ENCODE measurements at regions not wholly inside any gene's neighbourhood (a gene's known extent, or its start where the extent isn't known, plus 50 kb on each side); places are given as distances from the start of the nearest gene placed in this dataset.

DNA sequence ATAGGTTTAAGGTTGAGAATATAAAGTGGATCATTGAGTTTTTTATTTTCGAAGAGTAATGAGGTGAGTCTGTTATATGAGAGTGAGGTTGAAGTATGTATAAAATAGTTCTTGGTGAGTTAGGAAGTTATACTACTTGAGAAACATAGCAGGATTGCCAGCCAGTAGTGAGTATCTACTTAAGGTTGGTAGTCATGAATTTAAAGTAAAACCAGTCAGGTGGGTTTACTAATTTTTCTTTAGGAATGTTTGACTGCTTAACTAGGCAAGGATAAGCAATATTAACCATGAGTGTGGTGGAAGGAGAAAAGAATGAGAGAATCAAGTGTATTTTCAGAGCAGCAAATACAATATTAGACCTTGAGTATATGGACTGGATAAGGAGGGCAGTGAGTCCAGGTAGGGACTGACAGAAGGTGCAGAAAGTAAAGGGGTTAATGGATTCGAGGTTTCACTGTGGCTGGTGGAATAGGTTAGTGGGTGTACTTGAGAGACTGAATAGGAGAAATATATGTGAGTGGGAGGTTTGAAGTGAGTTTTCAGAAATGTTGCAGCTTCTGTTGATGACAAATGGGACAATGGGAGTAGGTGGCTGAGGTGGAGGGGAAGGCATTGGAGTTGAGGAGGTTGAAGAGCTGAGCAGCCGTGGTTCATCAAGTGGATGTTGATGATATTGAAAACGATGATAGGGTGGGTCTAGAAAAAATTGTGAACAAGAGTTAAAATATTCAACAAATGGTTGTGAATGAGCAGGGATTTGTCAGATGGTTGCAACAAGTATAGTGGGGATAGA is 232.5 kb upstream of the ASCC3 start:
- TF ChIP-seq GATA2 (IDR thresholded peaks at IDR 0.05; ENCODE audit: low read depth, low read length), result no peak
- TF ChIP-seq GATA3 (IDR thresholded peaks at IDR 0.05; ENCODE audit: low read depth, low read length), result no peak

DNA sequence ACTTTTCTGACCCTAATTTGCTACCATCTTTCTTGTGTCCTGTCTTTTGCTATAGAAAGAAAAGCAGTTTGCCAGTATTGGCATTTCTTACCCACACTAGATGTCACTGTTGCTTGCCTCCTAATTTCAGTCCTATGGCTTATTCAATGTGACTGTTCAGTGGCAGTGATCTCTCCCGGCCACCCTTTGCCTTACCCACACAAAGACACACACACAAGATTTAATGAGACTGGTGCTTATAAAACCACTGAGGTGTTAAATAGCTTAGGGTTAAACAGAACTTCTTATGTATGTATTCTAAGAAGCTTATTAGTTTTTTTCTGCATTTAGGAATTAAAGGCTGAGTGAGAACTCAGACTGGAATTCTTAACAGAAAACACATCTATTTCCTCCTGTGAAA is 233.6 kb upstream of the ASCC3 start:
- TF ChIP-seq GATA2 (IDR thresholded peaks at IDR 0.05; ENCODE audit: low read depth, low read length), result no peak
- TF ChIP-seq GATA3 (IDR thresholded peaks at IDR 0.05; ENCODE audit: low read depth, low read length), result no peak

DNA sequence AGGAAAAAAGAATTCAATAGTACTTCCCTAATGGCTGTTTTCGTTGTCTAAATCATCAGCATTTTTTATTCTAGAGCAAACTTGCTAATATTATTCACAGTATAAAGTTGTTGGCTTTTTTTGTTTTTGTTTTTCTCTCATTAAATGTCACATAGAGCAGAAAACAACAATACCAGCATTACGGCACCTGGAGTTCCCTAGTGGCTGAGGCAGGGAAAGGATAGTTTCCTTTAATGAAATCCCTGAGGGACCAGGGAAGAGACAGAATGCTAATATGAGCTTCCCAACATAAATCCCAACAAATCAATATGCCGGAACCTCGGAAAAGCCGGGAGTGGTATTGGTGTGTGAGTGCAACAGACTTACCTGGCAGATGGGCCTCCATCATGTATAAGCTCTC is 235.2 kb upstream of the ASCC3 start:
- TF ChIP-seq GATA2 (IDR thresholded peaks at IDR 0.05; ENCODE audit: low read depth, low read length), result no peak
- TF ChIP-seq GATA3 (IDR thresholded peaks at IDR 0.05; ENCODE audit: low read depth, low read length), result no peak

DNA sequence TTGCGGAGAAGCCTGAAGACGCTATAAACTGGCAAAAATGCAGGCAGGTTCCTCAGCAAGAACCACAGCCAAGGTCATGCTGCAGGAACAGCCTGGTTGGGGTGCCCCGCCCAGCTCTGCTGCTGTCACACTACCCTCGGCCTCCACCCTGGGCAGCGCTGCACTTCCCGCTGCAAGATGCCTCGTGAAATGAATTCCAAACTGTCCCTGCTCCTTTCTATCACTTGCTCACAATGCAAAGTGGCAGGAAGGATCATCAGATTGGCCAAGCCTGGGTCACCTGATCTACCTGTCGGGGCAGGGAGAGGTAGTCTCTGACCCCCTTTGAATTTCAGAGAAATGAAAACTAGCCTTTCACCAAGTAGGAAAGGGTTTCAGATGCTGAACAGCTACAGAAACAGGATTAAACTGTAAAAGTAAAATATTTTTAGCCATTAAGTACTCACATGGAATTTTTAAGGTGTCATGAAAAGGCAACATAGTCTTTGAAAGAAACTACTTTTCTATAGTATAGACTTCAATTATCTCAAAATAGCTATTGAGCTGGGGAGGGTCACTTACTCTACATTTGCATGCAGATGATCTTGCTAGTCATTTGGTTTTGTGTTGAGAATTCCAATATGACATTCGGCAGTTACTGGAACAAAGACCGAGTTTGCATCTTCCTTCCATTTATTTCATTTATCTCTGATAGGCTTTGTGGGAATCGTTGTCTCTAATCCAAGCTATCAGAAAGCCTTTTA is 236.4 kb upstream of the ASCC3 start:
- TF ChIP-seq GATA2 (IDR thresholded peaks at IDR 0.05; ENCODE audit: low read depth, low read length) (no peak), GATA3 (IDR thresholded peaks at IDR 0.05; ENCODE audit: low read depth, low read length) (no peak)

DNA sequence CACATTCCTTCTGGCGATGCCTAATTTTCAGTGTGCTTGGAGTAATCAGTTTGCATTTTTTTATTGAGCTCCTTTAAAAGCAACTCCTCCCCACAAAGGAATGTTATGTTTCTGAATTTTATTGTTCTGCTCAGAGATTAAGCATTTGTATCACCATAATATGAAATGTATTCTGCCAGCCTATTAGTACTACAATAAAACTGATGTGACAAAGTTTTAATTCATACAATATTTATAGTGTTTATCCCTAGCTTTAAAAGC is 236.9 kb upstream of the ASCC3 start:
- TF ChIP-seq GATA2 (IDR thresholded peaks at IDR 0.05; ENCODE audit: low read depth, low read length) (no peak), GATA3 (IDR thresholded peaks at IDR 0.05; ENCODE audit: low read depth, low read length) (no peak)

DNA sequence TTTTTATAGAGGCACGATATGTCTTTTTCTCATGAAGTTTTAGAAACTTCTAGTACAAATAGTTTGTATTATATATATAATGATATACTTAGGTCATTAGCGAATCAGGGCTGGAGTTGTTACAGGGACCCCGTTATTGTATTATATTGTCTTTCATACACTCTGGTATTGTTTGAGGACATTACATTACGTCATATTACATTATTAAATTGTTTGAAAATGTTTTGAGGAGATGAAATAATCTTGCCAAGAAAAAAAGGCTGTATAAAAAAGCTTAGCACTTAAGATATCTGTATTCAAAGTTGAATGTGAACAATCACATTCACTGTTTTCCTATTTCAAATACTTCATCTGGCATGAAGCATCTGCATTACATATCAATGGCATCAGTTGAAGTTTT is 239.6 kb upstream of the ASCC3 start:
- TF ChIP-seq GATA2 (IDR thresholded peaks at IDR 0.05; ENCODE audit: low read depth, low read length) (no peak), GATA3 (IDR thresholded peaks at IDR 0.05; ENCODE audit: low read depth, low read length) (no peak)

DNA sequence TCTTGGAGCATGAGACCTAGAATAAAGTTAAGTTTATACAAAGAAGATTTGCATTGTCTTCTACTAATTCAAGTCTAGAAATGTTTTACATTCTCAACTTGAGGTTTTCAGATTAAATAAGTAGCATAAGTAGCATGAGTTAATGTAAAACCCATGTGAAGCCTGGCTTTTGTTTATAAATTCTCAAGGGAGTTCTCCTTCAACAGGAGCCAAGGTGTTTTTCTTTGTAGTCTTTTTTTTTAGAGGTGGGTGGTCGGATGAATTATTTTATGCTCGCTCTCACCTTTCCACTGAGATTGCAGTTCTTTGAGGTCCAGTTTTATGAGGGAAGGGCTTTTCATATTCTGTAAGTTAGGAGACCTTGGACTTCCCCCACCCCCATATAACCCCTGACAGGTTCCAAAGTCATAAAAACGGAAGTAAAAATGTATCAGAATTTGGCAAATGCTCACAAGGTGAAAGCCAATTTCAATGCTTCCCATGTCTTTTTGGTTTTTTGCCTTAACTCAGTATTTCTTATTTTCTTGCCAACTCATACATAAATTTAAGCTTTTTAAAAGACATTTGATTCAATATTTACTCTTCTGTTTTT is 244.3 kb upstream of the ASCC3 start:
- no peak for TF ChIP-seq GATA2 (IDR thresholded peaks at IDR 0.05; ENCODE audit: low read depth, low read length)
- TF ChIP-seq GATA3 (IDR thresholded peaks at IDR 0.05; ENCODE audit: low read depth, low read length), result no peak

DNA sequence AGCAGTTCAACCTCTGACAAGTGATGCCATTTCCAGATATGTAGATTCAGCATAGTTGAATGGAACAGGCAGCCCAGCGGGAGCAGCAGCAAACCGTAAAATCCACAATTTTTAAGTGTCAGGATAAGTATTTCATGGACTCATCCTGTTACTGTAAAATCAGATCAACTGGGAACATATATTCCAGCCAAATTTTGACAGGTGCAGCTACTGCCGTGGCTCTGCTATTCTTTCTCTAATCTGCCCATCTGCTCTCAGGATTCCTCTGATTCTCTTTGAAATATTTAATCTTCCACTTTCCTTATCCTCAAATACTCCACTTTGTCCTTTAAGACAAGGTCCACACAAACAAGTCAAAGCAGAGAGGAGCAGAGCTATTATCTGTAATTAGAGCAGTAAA is 245.4 kb upstream of the ASCC3 start:
- no peak for TF ChIP-seq GATA3 (IDR thresholded peaks at IDR 0.05; ENCODE audit: low read depth, low read length)
- no peak for TF ChIP-seq GATA2 (IDR thresholded peaks at IDR 0.05; ENCODE audit: low read depth, low read length)

DNA sequence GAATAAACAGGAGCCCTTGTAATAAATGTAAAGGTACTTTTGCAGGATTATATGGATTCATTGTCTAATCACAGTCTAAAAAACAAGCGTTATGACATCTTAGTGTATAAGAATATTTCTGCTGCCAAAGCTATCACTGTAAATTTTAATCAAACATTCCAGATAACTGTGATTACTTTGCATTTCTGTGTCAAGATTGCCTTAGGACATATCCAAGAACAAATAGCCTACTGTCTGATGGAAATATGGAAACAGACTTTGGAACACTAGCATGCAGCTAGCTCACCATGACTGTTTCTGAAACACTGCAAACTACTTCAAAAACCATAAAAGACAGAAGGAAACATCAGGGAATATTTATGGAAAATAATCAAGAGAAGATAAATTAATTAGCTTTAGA is 248.7 kb upstream of the ASCC3 start:
- TF ChIP-seq GATA2 (IDR thresholded peaks at IDR 0.05; ENCODE audit: low read depth, low read length), result no peak
- no peak for TF ChIP-seq GATA3 (IDR thresholded peaks at IDR 0.05; ENCODE audit: low read depth, low read length)

DNA sequence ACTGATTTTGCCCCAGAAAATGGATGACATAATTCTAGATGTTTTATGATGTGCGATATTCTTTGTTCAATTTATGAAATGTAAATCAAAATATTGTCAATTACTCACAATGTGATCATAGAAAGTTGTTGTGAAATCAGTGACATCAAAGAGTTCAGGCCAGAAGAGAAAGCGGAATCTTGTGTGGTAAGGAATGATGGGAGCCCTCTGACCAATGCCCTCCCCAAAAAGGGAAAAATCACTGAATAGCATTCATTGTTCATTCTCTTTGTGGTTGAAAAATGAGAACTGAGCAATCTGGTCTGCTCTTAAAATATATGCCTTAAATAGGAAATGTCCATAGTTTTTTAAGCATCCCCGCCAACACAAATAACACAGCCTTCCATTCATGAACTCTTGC is 247.1 kb upstream of the GRIK2 start:
- TF ChIP-seq GATA3 (IDR thresholded peaks at IDR 0.05; ENCODE audit: low read depth, low read length), result no peak
- no peak for TF ChIP-seq GATA2 (IDR thresholded peaks at IDR 0.05; ENCODE audit: low read depth, low read length)

DNA sequence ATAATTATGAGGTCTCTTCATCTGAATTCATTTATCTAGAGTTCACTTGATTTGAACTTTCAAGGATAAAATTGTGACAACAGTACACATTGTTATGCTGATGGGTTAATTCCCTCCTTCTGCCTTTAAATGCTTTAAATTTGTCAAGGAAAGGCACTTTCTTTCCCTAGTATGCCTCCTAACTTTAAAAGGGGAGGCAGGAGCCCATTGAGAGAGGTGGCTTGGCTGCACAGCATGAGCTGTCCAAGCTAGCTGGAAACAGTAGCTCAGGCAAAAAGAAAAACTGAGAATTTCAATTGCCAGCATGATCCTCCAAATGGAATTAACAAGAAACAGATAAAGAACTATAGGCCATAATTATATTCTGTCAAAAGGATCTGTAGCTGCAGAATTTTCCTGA is 243.3 kb upstream of the GRIK2 start:
- TF ChIP-seq GATA3 (IDR thresholded peaks at IDR 0.05; ENCODE audit: low read depth, low read length) (no peak), GATA2 (IDR thresholded peaks at IDR 0.05; ENCODE audit: low read depth, low read length) (no peak)

DNA sequence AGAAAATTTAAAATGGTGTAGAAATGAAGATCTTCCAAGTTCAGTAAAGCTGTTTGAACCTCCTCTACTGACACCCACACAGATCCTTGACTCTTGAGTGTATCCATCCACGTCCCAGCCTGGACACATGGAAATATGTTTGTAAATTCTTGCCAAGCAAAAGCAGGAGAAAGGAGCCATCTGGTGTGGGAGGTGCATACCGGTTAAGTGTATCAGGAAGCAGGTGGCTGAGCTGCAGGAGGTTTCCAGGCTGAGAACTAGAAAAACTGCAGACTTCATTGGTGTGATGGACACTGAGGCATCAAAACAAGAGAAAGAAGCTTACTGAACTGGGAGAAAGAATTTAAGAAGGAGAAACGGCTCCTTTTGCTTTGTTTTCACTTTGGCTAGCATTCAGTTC is 229.9 kb upstream of the GRIK2 start:
- TF ChIP-seq GATA2 (IDR thresholded peaks at IDR 0.05; ENCODE audit: low read depth, low read length), result no peak
- TF ChIP-seq GATA3 (IDR thresholded peaks at IDR 0.05; ENCODE audit: low read depth, low read length), result no peak

DNA sequence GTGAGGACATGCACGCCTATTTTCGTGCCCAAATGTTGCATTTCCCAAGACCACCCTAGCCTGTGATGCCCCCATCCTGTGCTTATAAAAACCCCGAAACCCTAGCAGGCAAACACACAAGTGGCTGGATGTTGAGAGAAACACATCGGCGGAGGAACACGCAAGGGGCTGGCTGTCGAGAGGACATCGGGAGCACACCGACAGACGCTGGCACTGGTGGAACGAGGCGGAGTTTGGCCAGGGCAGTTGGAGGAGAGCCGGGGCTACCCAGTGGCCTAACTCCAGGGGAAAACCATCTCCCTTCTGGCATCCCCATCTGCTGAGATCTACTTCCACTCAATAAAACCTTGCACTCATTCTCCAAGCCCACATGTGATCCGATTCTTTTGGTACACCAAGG is 225.9 kb upstream of the GRIK2 start:
- TF ChIP-seq GATA3 (IDR thresholded peaks at IDR 0.05; ENCODE audit: low read depth, low read length) (no peak), GATA2 (IDR thresholded peaks at IDR 0.05; ENCODE audit: low read depth, low read length) (no peak)

DNA sequence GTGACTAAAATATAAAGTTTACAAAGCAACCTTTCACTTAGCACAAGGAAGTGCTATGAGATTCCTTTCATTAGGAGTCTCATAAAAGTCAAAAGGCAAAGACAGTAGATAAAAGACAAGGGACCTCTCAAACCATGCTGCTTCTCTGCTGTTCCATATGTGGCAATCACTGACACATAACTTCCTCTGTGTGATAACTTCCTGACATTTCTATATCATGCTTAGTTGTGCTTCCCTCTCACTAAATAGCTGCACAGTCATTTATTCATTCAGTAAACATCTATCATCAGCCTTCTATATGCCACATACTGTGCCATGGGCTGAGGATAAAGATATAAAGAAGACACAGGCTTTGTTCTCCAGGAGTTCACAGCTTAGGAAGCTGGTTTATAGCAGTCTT is 214.8 kb upstream of the GRIK2 start:
- TF ChIP-seq GATA2 (IDR thresholded peaks at IDR 0.05; ENCODE audit: low read depth, low read length) (no peak), GATA3 (IDR thresholded peaks at IDR 0.05; ENCODE audit: low read depth, low read length) (no peak)

DNA sequence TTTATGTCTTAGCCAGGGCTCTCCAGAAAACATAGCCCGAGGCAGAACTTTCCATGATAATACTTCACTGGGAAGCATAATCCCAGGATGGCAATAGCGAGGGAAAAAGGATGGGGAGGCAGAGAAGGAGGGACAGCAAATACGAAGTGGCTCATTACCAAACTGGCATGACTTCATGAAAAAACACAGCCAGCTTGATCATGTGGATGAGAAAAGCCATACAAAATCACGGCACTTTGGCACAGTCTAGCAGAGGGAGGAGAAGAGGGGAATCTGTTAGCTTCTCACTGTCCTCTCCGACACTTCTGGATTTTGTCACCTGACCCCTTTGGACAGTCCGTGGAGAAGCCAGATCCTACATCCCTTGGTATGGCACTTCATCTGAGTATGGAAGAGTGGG is 212.5 kb upstream of the GRIK2 start:
- TF ChIP-seq GATA2 (IDR thresholded peaks at IDR 0.05; ENCODE audit: low read depth, low read length) (no peak), GATA3 (IDR thresholded peaks at IDR 0.05; ENCODE audit: low read depth, low read length) (no peak)

All from SH-SY5Y (cell line).